IMR-90 (cell line): ENCODE measurements at regions not wholly inside any gene's neighbourhood (a gene's known extent, or its start where the extent isn't known, plus 50 kb on each side); places are given as distances from the start of the nearest gene placed in this dataset.

Experiments
- ATAC-seq: fragments of 200-7000 bp; cut with Tn5 transposase; 2 replicates; pipeline ENCODE4 v1.9.1; 2020; ENCODE audit warnings: low read depth, mild to moderate bottlenecking, moderate library complexity
- BruUV-seq: library from RNA; stranded (reverse); fragments of 400-500 nt; replicated peaks from 2 replicates; lab custom pipeline; 2021; lab: Mats Ljungman, UMichigan
- CTCF ChIA-PET: fragments of 300-600 bp; formaldehyde crosslinking; extraction: SDS; loops from one replicate; lab custom pipeline; 2021; ENCODE audit warnings: antibody characterized with exemption; lab: Yijun Ruan, JAX
- POLR2A ChIA-PET: fragments of 300-600 bp; sonication (Branson Sonifier 250); formaldehyde crosslinking; loops from one replicate; lab custom pipeline; 2022; ENCODE audit warnings: antibody characterized with exemption; ENCODE audit not compliant: unreplicated experiment; lab: Charles Lee
- DNase-seq: peaks from one replicate; pipeline ENCODE4 v3.0.0; 2013
- H2AFZ ChIP-seq: replicated peaks from 2 replicates; pipeline ENCODE3; 2013; ENCODE audit warnings: low read length, mild to moderate bottlenecking; ENCODE audit not compliant: poor library complexity
- H2AK5ac ChIP-seq: 2 replicates; pipeline ENCODE4 v1.6.1; 2013; ENCODE audit warnings: low read depth, low read length, inconsistent platforms
- H2AK9ac ChIP-seq: replicated peaks from 2 replicates; pipeline ENCODE3; 2013; ENCODE audit warnings: mild to moderate bottlenecking, low read depth, low read length, moderate library complexity; ENCODE audit not compliant: poor library complexity
- H2BK120ac ChIP-seq: 2 replicates; pipeline ENCODE4 v1.6.1; 2013; ENCODE audit warnings: low read depth, low read length, inconsistent platforms
- H2BK15ac ChIP-seq: 3 replicates; pipeline ENCODE4 v1.6.1; 2013; ENCODE audit warnings: low read depth, low read length, inconsistent platforms
- H2BK20ac ChIP-seq: 2 replicates; pipeline ENCODE4 v1.6.1; 2013; ENCODE audit warnings: low read depth, mild to moderate bottlenecking, inconsistent platforms, low read length, moderate library complexity
- H2BK5ac ChIP-seq: 2 replicates; pipeline ENCODE4 v1.6.1; 2013; ENCODE audit warnings: mild to moderate bottlenecking, low read depth, low read length, inconsistent platforms; ENCODE audit not compliant: poor library complexity, severe bottlenecking
- H3K14ac ChIP-seq: replicated peaks from 2 replicates; pipeline ENCODE4 v1.6.1; 2013; ENCODE audit warnings: low read depth, low read length, inconsistent platforms
- H3K18ac ChIP-seq: 2 replicates; pipeline ENCODE4 v1.6.1; 2013; ENCODE audit warnings: low read depth, low read length, control low read depth
- H3K23ac ChIP-seq: 2 replicates; pipeline ENCODE4 v1.6.1; 2013; ENCODE audit warnings: low read depth, low read length, inconsistent platforms
- H3K27ac ChIP-seq: 2 replicates; pipeline ENCODE4 v1.5.1; 2013; ENCODE audit warnings: mild to moderate bottlenecking, control low read depth, low read length; ENCODE audit not compliant: insufficient read depth
- H3K27me3 ChIP-seq: 2 replicates; pipeline ENCODE4 v1.6.1; 2013; ENCODE audit warnings: low read length; ENCODE audit not compliant: control insufficient read depth, insufficient read depth
- H3K36me3 ChIP-seq: 2 replicates; pipeline ENCODE4 v1.6.1; 2013; ENCODE audit warnings: low read length, mixed read lengths; ENCODE audit not compliant: control insufficient read depth, insufficient read depth
- H3K4ac ChIP-seq: 2 replicates; pipeline ENCODE4 v1.6.1; 2013; ENCODE audit warnings: low read depth, low read length, inconsistent platforms
- H3K4me1 ChIP-seq: 2 replicates; pipeline ENCODE4 v1.6.1; 2013; ENCODE audit warnings: low read length, mixed read lengths; ENCODE audit not compliant: control insufficient read depth, insufficient read depth
- H3K4me2 ChIP-seq: 2 replicates; pipeline ENCODE4 v1.6.1; 2013; ENCODE audit warnings: low read depth, mild to moderate bottlenecking, control low read depth, low read length, moderate library complexity
- H3K4me3 ChIP-seq: 2 replicates; pipeline ENCODE4 v1.5.1; 2013; ENCODE audit warnings: low read depth, mild to moderate bottlenecking, control low read depth, low read length, moderate library complexity; ENCODE audit not compliant: insufficient read depth
- H3K56ac ChIP-seq: 2 replicates; pipeline ENCODE4 v1.6.1; 2013; ENCODE audit warnings: low read length, inconsistent platforms; ENCODE audit not compliant: insufficient read depth; ENCODE audit errors: extremely low read depth
- H3K79me1 ChIP-seq, 2 experiments: 2 replicates each; pipeline ENCODE4 v1.6.1; 2013; ENCODE audit warnings: low read length in 2 of 2, inconsistent platforms in 1 of 2, low read depth in 1 of 2
- H3K9ac ChIP-seq: 2 replicates; pipeline ENCODE4 v1.6.1; 2013; ENCODE audit warnings: low read depth, low read length, control low read depth
- H3K9me1 ChIP-seq: 2 replicates; pipeline ENCODE4 v1.6.1; 2013; ENCODE audit warnings: low read length, inconsistent platforms; ENCODE audit not compliant: insufficient read depth
- H3K9me3 ChIP-seq: 2 replicates; pipeline ENCODE4 v1.6.1; 2013; ENCODE audit warnings: low read length; ENCODE audit not compliant: control insufficient read depth, insufficient read depth
- H4K20me1 ChIP-seq: 2 replicates; pipeline ENCODE4 v1.6.1; 2013; ENCODE audit warnings: low read length, inconsistent platforms; ENCODE audit not compliant: insufficient read depth
- H4K5ac ChIP-seq: 2 replicates; pipeline ENCODE4 v1.6.1; 2013; ENCODE audit warnings: mild to moderate bottlenecking, low read depth, low read length, control low read depth
- H4K8ac ChIP-seq, 2 experiments: 2 replicates each; pipeline ENCODE4 v1.6.1; 2013; ENCODE audit warnings: low read depth in 2 of 2, low read length in 2 of 2, control low read depth in 1 of 2, inconsistent platforms in 1 of 2
- H4K91ac ChIP-seq: 2 replicates; pipeline ENCODE4 v1.6.1; 2013; ENCODE audit warnings: low read depth, low read length, inconsistent platforms; ENCODE audit not compliant: insufficient read depth
- BHLHE40 ChIP-seq: fragments of 150-350 bp; IDR thresholded peaks from 2 replicates; pipeline ENCODE4 v1.6.1; 2016; ENCODE audit warnings: mild to moderate bottlenecking, low read depth, low read length
- CEBPB ChIP-seq: IDR thresholded peaks from 2 replicates; pipeline ENCODE4 v1.6.1; 2012; ENCODE audit warnings: low read depth, low read length, improper control_type of control experiment
- CHD1 ChIP-seq: IDR thresholded peaks from 2 replicates; pipeline ENCODE4 v1.6.1; 2012; ENCODE audit warnings: low read depth, low read length, improper control_type of control experiment
- MAFK ChIP-seq: IDR thresholded peaks from 2 replicates; pipeline ENCODE4 v1.6.1; 2012; ENCODE audit warnings: low read depth, low read length, improper control_type of control experiment
- MAZ ChIP-seq: IDR thresholded peaks from 2 replicates; pipeline ENCODE4 v1.6.1; 2012; ENCODE audit warnings: low read depth, mild to moderate bottlenecking, low read length, improper control_type of control experiment, moderate library complexity, borderline replicate concordance
- MXI1 ChIP-seq: IDR thresholded peaks from 2 replicates; pipeline ENCODE4 v1.6.1; 2012; ENCODE audit warnings: low read depth, mild to moderate bottlenecking, low read length, moderate library complexity, borderline replicate concordance
- NFE2L2 ChIP-seq: fragments of 150-350 bp; IDR thresholded peaks from 2 replicates; pipeline ENCODE4 v1.6.1; 2016; ENCODE audit warnings: low read depth, mild to moderate bottlenecking, low read length
- POLR2A ChIP-seq: IDR thresholded peaks from 2 replicates; pipeline ENCODE4 v1.6.1; 2012; ENCODE audit warnings: mild to moderate bottlenecking, low read depth, low read length
- RAD21 ChIP-seq: IDR thresholded peaks from 2 replicates; pipeline ENCODE4 v1.6.1; 2012; ENCODE audit warnings: low read length, improper control_type of control experiment
- RCOR1 ChIP-seq: IDR thresholded peaks from 2 replicates; pipeline ENCODE4 v1.6.1; 2012; ENCODE audit warnings: mild to moderate bottlenecking, low read length, improper control_type of control experiment; ENCODE audit not compliant: insufficient replicate concordance
- RFX5 ChIP-seq: IDR thresholded peaks from 2 replicates; pipeline ENCODE4 v1.8.0; 2012; ENCODE audit warnings: low read depth, mild to moderate bottlenecking, low read length, moderate library complexity
- SMC3 ChIP-seq: fragments of 150-350 bp; IDR thresholded peaks from 2 replicates; pipeline ENCODE4 v1.6.1; 2016; ENCODE audit warnings: low read depth, mild to moderate bottlenecking, antibody characterized with exemption, low read length, moderate library complexity
- USF2 ChIP-seq: fragments of 150-350 bp; IDR thresholded peaks from 2 replicates; pipeline ENCODE4 v1.6.1; 2017; ENCODE audit warnings: mild to moderate bottlenecking, antibody characterized with exemption, low read length, low read depth
- WGBS, 2 experiments: methylation state at CpG; one replicate each; pipeline versions ENCODE4 v1.1.5 to v1.1.7; 2013; ENCODE audit warnings: missing lambda C conversion rate in 2 of 2; ENCODE audit not compliant: insufficient read length in 1 of 2; ENCODE audit errors: extremely low coverage in 2 of 2; 5-methylcytosine and 5-hydroxymethylcytosine counted together
- dilution Hi-C: fragments of 300-500 bp; cut with HindIII; formaldehyde crosslinking; loops from one replicate; pipeline ENCODE4 v1.14.3; 2018; ENCODE audit warnings: low sequenced_read_pairs; ENCODE audit not compliant: unreplicated experiment
- in situ Hi-C: fragments of 300-500 bp; cut with MboI; formaldehyde crosslinking; loops from 3 replicates; pipeline ENCODE4 v1.14.3; 2019; ENCODE audit warnings: low sequenced_read_pairs, inconsistent platforms, mixed read lengths
- intact Hi-C: fragments of 100-400 bp; cut with micrococcal nuclease; formaldehyde crosslinking; loops from 2 replicates; pipeline ENCODE4 v1.10.0; 2022
- TF ChIP-seq, protein P1 (sequence below): fragments of 150-350 bp; IDR thresholded peaks from 2 replicates; pipeline ENCODE4 v1.6.1; 2016; ENCODE audit warnings: low read depth, mild to moderate bottlenecking, low read length, moderate library complexity, borderline replicate concordance
- TF ChIP-seq, protein P2 (sequence below): conservative IDR thresholded peaks from 2 replicates; pipeline ENCODE4 v1.5.1; 2012; ENCODE audit warnings: mild to moderate bottlenecking, low read depth, low read length, improper control_type of control experiment

DNA sequence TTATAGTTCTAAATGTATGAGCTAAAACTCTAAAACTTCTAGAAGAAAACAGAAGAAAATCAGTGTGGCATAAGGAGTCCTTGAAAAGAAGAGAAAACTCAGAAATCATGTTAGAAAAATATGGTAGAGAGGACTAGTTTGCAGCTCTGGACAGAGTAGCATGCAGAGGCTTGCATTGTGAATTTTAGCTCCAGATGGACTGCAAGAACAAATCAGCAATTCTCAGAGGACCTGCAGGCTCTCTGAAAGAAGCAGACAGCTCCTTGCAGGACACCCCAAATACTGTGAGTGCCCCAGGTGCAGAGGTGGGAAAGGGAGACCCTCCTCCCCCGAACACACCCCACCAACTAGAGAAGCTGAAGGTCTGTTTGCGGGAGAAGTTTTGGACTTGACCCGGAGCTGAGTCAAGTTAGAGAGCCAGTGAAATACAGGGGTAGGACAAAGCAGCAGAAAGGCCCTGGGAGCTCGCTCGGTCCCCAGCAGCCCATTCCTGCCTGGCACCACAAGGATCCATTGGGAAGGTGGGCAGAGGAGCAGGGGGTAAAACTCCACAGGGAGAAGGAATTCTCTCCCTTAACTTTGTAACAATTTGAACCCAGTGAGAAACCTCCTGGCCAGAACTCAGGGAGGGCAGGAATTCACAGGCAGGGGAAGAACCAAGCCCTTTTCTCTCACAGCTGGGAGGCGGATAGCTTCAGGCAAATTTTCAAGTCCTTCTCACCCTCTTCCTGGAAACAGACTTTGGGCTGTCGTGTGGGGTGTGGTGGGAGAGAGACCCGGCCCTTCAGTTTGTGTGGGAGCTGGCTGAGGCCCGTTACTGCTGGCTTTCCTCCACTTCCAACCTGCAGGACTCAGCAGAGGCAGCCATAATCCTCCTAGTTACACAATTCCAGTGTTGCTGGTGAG, 216.2 kb upstream of the SLC35G4 start:
- ChIA-PET POLR2A (no interaction called here), CTCF (interaction anchor here (1.3 to 1.4 kb wide), 2 partner anchors 15 to 19 kb away, joined by 3 read pairs; no protein-coding TSS in a partner anchor)
- Histone ChIP-seq H3K27ac (no peak overlapping the region), H2BK5ac (no peak overlapping the region), H3K27me3 (no peaks in the 10 kb centered on the region), H4K20me1 (no peaks in the 10 kb centered on the region), H3K4me3 (no peak overlapping the region), H3K4me1 (no peaks in the 10 kb centered on the region), H3K9me3 (no peaks in the 10 kb centered on the region), H2BK20ac (no peak overlapping the region), H3K56ac (no peak overlapping the region), H3K36me3 (no peaks in the 10 kb centered on the region), H3K18ac (no peak overlapping the region), H2AK9ac (no peak overlapping the region), H3K14ac (no peak overlapping the region), H3K4me2 (no peak overlapping the region), H4K8ac (no peak overlapping the region), H3K79me1 (no peaks in the 10 kb centered on the region), H4K91ac (no peak overlapping the region), H3K23ac (no peak overlapping the region), H3K9ac (no peak overlapping the region), H3K9me1 (no peaks in the 10 kb centered on the region), H2AK5ac (no peak overlapping the region), H2BK15ac (no peak overlapping the region), H4K5ac (no peak overlapping the region), H2AFZ (no peak overlapping the region), H2BK120ac (no peak overlapping the region), H3K4ac (no peak overlapping the region)
- no CpG with 5 or more reads among the region's 9 CpGs for WGBS, 2 experiments
- no TSS peak for BruUV-seq
- ATAC-seq = no peak; the same call in 1 of the 2 replicates
- intact Hi-C loops (no loop called here), dilution Hi-C loops (no loop called here), in situ Hi-C loops (no loop called here)
- no peak for DNase-seq
- TF ChIP-seq RFX5 (no peak), RCOR1 (no peak), POLR2A (no peak), RAD21 (no peak), BHLHE40 (no peak), CEBPB (no peak), MAZ (no peak), NFE2L2 (no peak), SMC3 (no peak), MAFK (no peak), MXI1 (no peak), CHD1 (no peak), USF2 (no peak)
- TF ChIP-seq, protein P1, sequence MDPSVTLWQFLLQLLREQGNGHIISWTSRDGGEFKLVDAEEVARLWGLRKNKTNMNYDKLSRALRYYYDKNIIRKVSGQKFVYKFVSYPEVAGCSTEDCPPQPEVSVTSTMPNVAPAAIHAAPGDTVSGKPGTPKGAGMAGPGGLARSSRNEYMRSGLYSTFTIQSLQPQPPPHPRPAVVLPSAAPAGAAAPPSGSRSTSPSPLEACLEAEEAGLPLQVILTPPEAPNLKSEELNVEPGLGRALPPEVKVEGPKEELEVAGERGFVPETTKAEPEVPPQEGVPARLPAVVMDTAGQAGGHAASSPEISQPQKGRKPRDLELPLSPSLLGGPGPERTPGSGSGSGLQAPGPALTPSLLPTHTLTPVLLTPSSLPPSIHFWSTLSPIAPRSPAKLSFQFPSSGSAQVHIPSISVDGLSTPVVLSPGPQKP = no peak
- TF ChIP-seq, protein P2, sequence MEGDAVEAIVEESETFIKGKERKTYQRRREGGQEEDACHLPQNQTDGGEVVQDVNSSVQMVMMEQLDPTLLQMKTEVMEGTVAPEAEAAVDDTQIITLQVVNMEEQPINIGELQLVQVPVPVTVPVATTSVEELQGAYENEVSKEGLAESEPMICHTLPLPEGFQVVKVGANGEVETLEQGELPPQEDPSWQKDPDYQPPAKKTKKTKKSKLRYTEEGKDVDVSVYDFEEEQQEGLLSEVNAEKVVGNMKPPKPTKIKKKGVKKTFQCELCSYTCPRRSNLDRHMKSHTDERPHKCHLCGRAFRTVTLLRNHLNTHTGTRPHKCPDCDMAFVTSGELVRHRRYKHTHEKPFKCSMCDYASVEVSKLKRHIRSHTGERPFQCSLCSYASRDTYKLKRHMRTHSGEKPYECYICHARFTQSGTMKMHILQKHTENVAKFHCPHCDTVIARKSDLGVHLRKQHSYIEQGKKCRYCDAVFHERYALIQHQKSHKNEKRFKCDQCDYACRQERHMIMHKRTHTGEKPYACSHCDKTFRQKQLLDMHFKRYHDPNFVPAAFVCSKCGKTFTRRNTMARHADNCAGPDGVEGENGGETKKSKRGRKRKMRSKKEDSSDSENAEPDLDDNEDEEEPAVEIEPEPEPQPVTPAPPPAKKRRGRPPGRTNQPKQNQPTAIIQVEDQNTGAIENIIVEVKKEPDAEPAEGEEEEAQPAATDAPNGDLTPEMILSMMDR = no peak
